GM12891 (cell line): ENCODE measurements at regions not wholly inside any gene's neighbourhood (a gene's known extent, or its start where the extent isn't known, plus 50 kb on each side); places are given as distances from the start of the nearest gene placed in this dataset.

Source experiments
- POLR2A ChIP-seq: IDR thresholded peaks from 2 replicates; pipeline ENCODE4 v1.6.1; 2011; ENCODE audit warnings: low read depth, low read length, control low read depth
- POLR2AphosphoS5 ChIP-seq: IDR thresholded peaks from 2 replicates; pipeline ENCODE4 v1.6.1; 2011; ENCODE audit warnings: low read depth, low read length, control low read depth
- TAF1 ChIP-seq: IDR thresholded peaks from 2 replicates; pipeline ENCODE4 v1.6.1; 2011; ENCODE audit warnings: low read depth, low read length, control low read depth

- TF ChIP-seq POLR2A (no peak), TAF1 (no peak), POLR2AphosphoS5 (no peak)
Observed at GRCh38 chr4:181161669-181162068, 1081.5 kb upstream of the TENM3 start.
